ENCODE measurements at regions not wholly inside any gene's neighbourhood (a gene's known extent, or its start where the extent isn't known, plus 50 kb on each side); places are given as distances from the start of the nearest gene placed in this dataset.

- TF ChIP-seq, protein P1, sequence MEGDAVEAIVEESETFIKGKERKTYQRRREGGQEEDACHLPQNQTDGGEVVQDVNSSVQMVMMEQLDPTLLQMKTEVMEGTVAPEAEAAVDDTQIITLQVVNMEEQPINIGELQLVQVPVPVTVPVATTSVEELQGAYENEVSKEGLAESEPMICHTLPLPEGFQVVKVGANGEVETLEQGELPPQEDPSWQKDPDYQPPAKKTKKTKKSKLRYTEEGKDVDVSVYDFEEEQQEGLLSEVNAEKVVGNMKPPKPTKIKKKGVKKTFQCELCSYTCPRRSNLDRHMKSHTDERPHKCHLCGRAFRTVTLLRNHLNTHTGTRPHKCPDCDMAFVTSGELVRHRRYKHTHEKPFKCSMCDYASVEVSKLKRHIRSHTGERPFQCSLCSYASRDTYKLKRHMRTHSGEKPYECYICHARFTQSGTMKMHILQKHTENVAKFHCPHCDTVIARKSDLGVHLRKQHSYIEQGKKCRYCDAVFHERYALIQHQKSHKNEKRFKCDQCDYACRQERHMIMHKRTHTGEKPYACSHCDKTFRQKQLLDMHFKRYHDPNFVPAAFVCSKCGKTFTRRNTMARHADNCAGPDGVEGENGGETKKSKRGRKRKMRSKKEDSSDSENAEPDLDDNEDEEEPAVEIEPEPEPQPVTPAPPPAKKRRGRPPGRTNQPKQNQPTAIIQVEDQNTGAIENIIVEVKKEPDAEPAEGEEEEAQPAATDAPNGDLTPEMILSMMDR (IDR thresholded peaks at IDR 0.05), result no peak
- TF ChIP-seq POLR2A (IDR thresholded peaks at IDR 0.05), result no peak
These were observed 340.7 kb upstream of the SLIT2 start for GRCh38 chr4:19910861-19911525.
